Cardiac muscle cell (in vitro differentiated cells and primary cell): ENCODE measurements at regions not wholly inside any gene's neighbourhood (a gene's known extent, or its start where the extent isn't known, plus 50 kb on each side); places are given as distances from the start of the nearest gene placed in this dataset.

ENCODE experiments used
- DNase-seq, 2 donors: peaks; one replicate each; pipeline versions ENCODE4 v3.0.0 to v3.0.0-alpha.2; 2010 to 2017; ENCODE audit warnings: low read depth in 1 of 2, low spot score in 1 of 2
- H3K27ac ChIP-seq: fragments of 200-600 bp; sonication (generic); 2 replicates; pipeline ENCODE4 v1.5.1; 2016
- H3K27me3 ChIP-seq: fragments of 200-600 bp; sonication (generic); 2 replicates; pipeline ENCODE4 v1.6.0; 2016; ENCODE audit warnings: control low read depth
- H3K36me3 ChIP-seq: fragments of 200-600 bp; sonication (generic); 2 replicates; pipeline ENCODE4 v1.5.1; 2016; ENCODE audit warnings: control low read depth
- H3K4me1 ChIP-seq: fragments of 200-600 bp; sonication (generic); 2 replicates; pipeline ENCODE4 v1.8.1; 2017; ENCODE audit warnings: low read depth, mild to moderate bottlenecking, mixed run types
- H3K4me3 ChIP-seq: fragments of 200-600 bp; sonication (generic); 2 replicates; pipeline ENCODE4 v1.5.1; 2016; ENCODE audit warnings: mild to moderate bottlenecking
- H3K9me3 ChIP-seq: fragments of 200-600 bp; sonication (generic); 2 replicates; pipeline ENCODE4 v1.5.1; 2017; ENCODE audit warnings: low read depth, mild to moderate bottlenecking, control low read depth
- CTCF ChIP-seq: IDR thresholded peaks from 2 replicates; pipeline ENCODE4 v1.5.1; 2012; ENCODE audit warnings: low read depth, mild to moderate bottlenecking, low read length

DNA sequence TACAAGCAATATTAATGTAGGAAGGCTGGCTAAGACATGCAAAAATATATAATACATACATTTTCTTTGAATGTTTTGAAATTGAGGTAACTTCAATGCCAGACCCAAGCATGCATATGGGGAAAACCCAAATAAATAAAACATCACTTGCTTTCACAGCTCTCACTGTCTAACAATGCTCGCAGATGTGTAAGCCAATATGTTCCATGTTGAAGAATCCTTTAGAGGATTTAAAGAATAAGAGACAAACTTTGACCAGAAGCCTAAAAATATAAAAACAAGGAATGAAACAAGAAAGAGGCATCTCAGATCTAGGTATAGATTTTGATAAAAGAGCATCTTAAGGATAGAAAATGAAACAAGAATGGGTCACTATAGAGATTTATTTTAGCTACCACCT, 354.2 kb downstream of the CDH10 start:
- no peak overlapping the region for H3K4me3 ChIP-seq
- no peaks in the 10 kb centered on the region for H3K4me1 ChIP-seq
- no peaks in the 10 kb centered on the region for H3K27me3 ChIP-seq
- no peaks in the 10 kb centered on the region for H3K36me3 ChIP-seq
- TF ChIP-seq CTCF = no peak
- no peak overlapping the region for H3K27ac ChIP-seq
- no peak for DNase-seq
- no peaks in the 10 kb centered on the region for H3K9me3 ChIP-seq

- TF ChIP-seq CTCF = no peak
- Histone ChIP-seq H3K36me3 (no peaks in the 10 kb centered on the region), H3K27ac (no peak overlapping the region), H3K27me3 (no peaks in the 10 kb centered on the region), H3K4me1 (no peaks in the 10 kb centered on the region), H3K9me3 (no peaks in the 10 kb centered on the region), H3K4me3 (no peak overlapping the region)
- DNase-seq = no peak
These were observed 352.9 kb downstream of the CDH10 start for GRCh38 chr5:24291916-24292315.

- Histone ChIP-seq H3K36me3 (no peaks in the 10 kb centered on the region), H3K4me1 (no peaks in the 10 kb centered on the region), H3K4me3 (no peak overlapping the region), H3K27ac (no peak overlapping the region), H3K27me3 (no peaks in the 10 kb centered on the region), H3K9me3 (no peaks in the 10 kb centered on the region)
- no peak for TF ChIP-seq CTCF
- DNase-seq = no peak
These were observed 350.4 kb downstream of the CDH10 start for GRCh38 chr5:24294333-24294732.

- TF ChIP-seq CTCF = no peak
- Histone ChIP-seq H3K27me3 (no peaks in the 10 kb centered on the region), H3K27ac (no peak overlapping the region), H3K4me1 (no peaks in the 10 kb centered on the region), H3K9me3 (no peaks in the 10 kb centered on the region), H3K4me3 (no peak overlapping the region), H3K36me3 (no peaks in the 10 kb centered on the region)
- no peak for DNase-seq
These were observed 330.7 kb downstream of the CDH10 start for GRCh38 chr5:24314106-24314505.

DNA sequence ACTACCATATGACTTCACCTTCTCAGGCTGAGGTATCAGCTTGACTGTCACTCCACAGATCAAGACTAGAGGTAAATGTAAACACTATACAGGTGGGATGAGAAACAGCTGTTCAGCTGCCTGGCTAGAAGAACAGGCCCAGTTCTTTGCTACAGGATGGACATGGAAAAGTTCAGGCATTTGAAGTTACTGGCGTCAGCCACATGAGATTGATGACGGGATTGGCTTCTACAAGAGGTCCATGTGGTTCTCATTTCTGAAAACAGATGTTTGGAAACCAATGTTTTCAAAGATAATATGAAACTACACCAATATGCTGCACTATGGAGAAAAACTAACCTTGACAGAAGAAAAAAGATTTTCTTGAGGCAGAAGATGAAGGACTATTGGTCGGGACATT, 324.1 kb downstream of the CDH10 start:
- Histone ChIP-seq H3K4me3 (no peak overlapping the region), H3K36me3 (no peaks in the 10 kb centered on the region), H3K9me3 (no peaks in the 10 kb centered on the region), H3K27me3 (no peaks in the 10 kb centered on the region), H3K4me1 (no peaks in the 10 kb centered on the region), H3K27ac (no peak overlapping the region)
- no peak for TF ChIP-seq CTCF
- DNase-seq = no peak

GRCh38 chr5:24325306-24325832, 319.4 kb downstream of the CDH10 start:
- TF ChIP-seq CTCF = no peak
- no peak for DNase-seq
- Histone ChIP-seq H3K27ac (no peak overlapping the region), H3K27me3 (no peaks in the 10 kb centered on the region), H3K4me3 (no peak overlapping the region), H3K4me1 (no peaks in the 10 kb centered on the region), H3K36me3 (no peaks in the 10 kb centered on the region), H3K9me3 (no peaks in the 10 kb centered on the region)
